ENCODE measurements at regions not wholly inside any gene's neighbourhood (a gene's known extent, or its start where the extent isn't known, plus 50 kb on each side); places are given as distances from the start of the nearest gene placed in this dataset.

- Histone ChIP-seq H3K9me3 (ENCODE audit: control insufficient read depth, insufficient read depth, low read length) (no peaks in the 10 kb centered on the region), H3K27me3 (ENCODE audit: control insufficient read depth, insufficient read depth, low read length) (no peaks in the 10 kb centered on the region), H3K27ac (ENCODE audit: low read depth, low read length) (no peak overlapping the region), H3K4me3 (ENCODE audit: low read depth, low read length) (no peak overlapping the region)
- no peak for DNase-seq (ENCODE audit: low read depth, low spot score)
- ChIA-PET POLR2A (no interaction called here), CTCF (no interaction called here)
- TF ChIP-seq CTCF (IDR thresholded peaks at IDR 0.05; ENCODE audit: low read depth, low read length): no peak
Observed at GRCh38 chr14:32012571-32012970, 64.5 kb upstream of the ARHGAP5 start.

- ChIA-PET CTCF (no interaction called here), POLR2A (no interaction called here)
- H3K27me3 ChIP-seq (ENCODE audit: control insufficient read depth, insufficient read depth, low read length): no peaks in the 10 kb centered on the region
- TF ChIP-seq CTCF (IDR thresholded peaks at IDR 0.05; ENCODE audit: low read depth, low read length): no peak
- H3K27ac ChIP-seq (ENCODE audit: low read depth, low read length): no peak overlapping the region
- no peak overlapping the region for H3K4me3 ChIP-seq (ENCODE audit: low read depth, low read length)
- H3K9me3 ChIP-seq (ENCODE audit: control insufficient read depth, insufficient read depth, low read length): no peaks in the 10 kb centered on the region
- DNase-seq (ENCODE audit: low read depth, low spot score): no peak
Observed at GRCh38 chr14:32013083-32013482, 64.0 kb upstream of the ARHGAP5 start.

- POLR2A ChIA-PET: no interaction called here
- CTCF ChIA-PET: no interaction called here
- Histone ChIP-seq H3K4me3 (ENCODE audit: low read depth, low read length) (no peak overlapping the region), H3K27ac (ENCODE audit: low read depth, low read length) (no peak overlapping the region), H3K9me3 (ENCODE audit: control insufficient read depth, insufficient read depth, low read length) (no peaks in the 10 kb centered on the region), H3K27me3 (ENCODE audit: control insufficient read depth, insufficient read depth, low read length) (peaks cover 3% of the 10 kb centered on the region)
- no peak for TF ChIP-seq CTCF (IDR thresholded peaks at IDR 0.05; ENCODE audit: low read depth, low read length)
- DNase-seq (ENCODE audit: low read depth, low spot score): no peak
Observed at GRCh38 chr14:32014057-32014456, 63.0 kb upstream of the ARHGAP5 start.

- no peak for DNase-seq (ENCODE audit: low read depth, low spot score)
- Histone ChIP-seq H3K9me3 (ENCODE audit: control insufficient read depth, insufficient read depth, low read length) (no peaks in the 10 kb centered on the region), H3K27me3 (ENCODE audit: control insufficient read depth, insufficient read depth, low read length) (peaks cover 3% of the 10 kb centered on the region), H3K27ac (ENCODE audit: low read depth, low read length) (no peak overlapping the region), H3K4me3 (ENCODE audit: low read depth, low read length) (no peak overlapping the region)
- no peak for TF ChIP-seq CTCF (IDR thresholded peaks at IDR 0.05; ENCODE audit: low read depth, low read length)
- ChIA-PET POLR2A (no interaction called here), CTCF (no interaction called here)
Observed at GRCh38 chr14:32014498-32014897, 62.6 kb upstream of the ARHGAP5 start.

GRCh38 chr14:32015166-32015565, 61.9 kb upstream of the ARHGAP5 start:
- H3K4me3 ChIP-seq (ENCODE audit: low read depth, low read length): no peak overlapping the region
- no peak for DNase-seq (ENCODE audit: low read depth, low spot score)
- H3K9me3 ChIP-seq (ENCODE audit: control insufficient read depth, insufficient read depth, low read length): no peaks in the 10 kb centered on the region
- ChIA-PET CTCF (no interaction called here), POLR2A (no interaction called here)
- no peak for TF ChIP-seq CTCF (IDR thresholded peaks at IDR 0.05; ENCODE audit: low read depth, low read length)
- H3K27me3 ChIP-seq (ENCODE audit: control insufficient read depth, insufficient read depth, low read length): peaks cover 3% of the 10 kb centered on the region
- no peak overlapping the region for H3K27ac ChIP-seq (ENCODE audit: low read depth, low read length)

All from AG04450 (cell line).